ENCODE measurements at regions not wholly inside any gene's neighbourhood (a gene's known extent, or its start where the extent isn't known, plus 50 kb on each side); places are given as distances from the start of the nearest gene placed in this dataset.

GRCh38 chr21:23039846-23040245, 2041.6 kb downstream of the NCAM2 start:
- no peak for DNase-seq (ENCODE audit: extremely low spot score)
- CTCF ChIA-PET: interaction anchor here (1.4 kb wide), 1 partner anchor 29 kb away, joined by 3 read pairs; no protein-coding TSS in a partner anchor
- POLR2A ChIA-PET: no interaction called here
- TF ChIP-seq, protein P1, sequence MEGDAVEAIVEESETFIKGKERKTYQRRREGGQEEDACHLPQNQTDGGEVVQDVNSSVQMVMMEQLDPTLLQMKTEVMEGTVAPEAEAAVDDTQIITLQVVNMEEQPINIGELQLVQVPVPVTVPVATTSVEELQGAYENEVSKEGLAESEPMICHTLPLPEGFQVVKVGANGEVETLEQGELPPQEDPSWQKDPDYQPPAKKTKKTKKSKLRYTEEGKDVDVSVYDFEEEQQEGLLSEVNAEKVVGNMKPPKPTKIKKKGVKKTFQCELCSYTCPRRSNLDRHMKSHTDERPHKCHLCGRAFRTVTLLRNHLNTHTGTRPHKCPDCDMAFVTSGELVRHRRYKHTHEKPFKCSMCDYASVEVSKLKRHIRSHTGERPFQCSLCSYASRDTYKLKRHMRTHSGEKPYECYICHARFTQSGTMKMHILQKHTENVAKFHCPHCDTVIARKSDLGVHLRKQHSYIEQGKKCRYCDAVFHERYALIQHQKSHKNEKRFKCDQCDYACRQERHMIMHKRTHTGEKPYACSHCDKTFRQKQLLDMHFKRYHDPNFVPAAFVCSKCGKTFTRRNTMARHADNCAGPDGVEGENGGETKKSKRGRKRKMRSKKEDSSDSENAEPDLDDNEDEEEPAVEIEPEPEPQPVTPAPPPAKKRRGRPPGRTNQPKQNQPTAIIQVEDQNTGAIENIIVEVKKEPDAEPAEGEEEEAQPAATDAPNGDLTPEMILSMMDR (IDR thresholded peaks at IDR 0.05; ENCODE audit: control extremely low read depth, extremely low read depth, low read depth, missing control alignments): no peak

DNA sequence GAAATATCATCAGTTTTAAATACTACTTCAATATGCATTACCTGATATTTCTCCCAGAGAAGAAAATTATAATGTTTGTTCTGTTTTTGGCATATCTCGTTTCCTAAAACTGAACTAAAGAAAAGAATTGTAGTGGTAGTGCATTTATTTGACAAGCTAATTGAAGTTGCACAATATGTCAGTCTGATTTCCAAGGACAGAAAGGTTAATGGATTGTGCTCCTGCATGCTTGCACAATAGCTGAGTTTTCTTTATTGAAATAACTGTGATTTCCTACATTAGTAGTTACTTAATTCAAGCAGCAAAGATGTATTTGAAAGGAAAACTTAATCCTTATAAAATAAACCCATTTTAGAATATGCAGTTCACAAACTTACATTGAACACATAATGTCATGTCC, 2047.7 kb downstream of the NCAM2 start:
- ChIA-PET CTCF (no interaction called here), POLR2A (no interaction called here)
- TF ChIP-seq, protein P1 (IDR thresholded peaks at IDR 0.05; ENCODE audit: control extremely low read depth, extremely low read depth, low read depth, missing control alignments): no peak
- no peak for DNase-seq (ENCODE audit: extremely low spot score)

- TF ChIP-seq, protein P1 (IDR thresholded peaks at IDR 0.05; ENCODE audit: control extremely low read depth, extremely low read depth, low read depth, missing control alignments): no peak
- ChIA-PET CTCF (no interaction called here), POLR2A (no interaction called here)
- DNase-seq (ENCODE audit: extremely low spot score): no peak
These were observed 2069.5 kb downstream of the NCAM2 start for GRCh38 chr21:23067672-23068071.

DNA sequence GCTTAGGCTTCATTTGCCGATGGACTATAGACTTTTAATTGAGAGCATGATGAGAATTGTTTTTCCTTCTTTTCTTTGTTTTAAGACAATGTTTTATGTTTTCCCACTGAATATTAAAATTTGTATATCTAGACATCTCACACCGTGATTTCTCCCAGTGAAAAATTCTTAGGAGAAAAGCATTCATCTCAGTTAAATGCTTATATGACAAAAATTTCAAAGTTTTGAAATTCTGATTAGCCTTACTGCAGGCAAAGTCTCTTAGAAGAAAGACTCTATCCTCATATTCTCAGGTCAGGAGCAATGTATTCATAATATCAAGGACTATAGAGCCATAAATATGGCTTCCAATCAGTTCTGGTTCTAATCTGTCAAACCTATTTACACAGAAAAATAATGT, 2085.0 kb downstream of the NCAM2 start:
- TF ChIP-seq, protein P1 (IDR thresholded peaks at IDR 0.05; ENCODE audit: control extremely low read depth, extremely low read depth, low read depth, missing control alignments): no peak
- ChIA-PET CTCF (no interaction called here), POLR2A (no interaction called here)
- no peak for DNase-seq (ENCODE audit: extremely low spot score)

DNA sequence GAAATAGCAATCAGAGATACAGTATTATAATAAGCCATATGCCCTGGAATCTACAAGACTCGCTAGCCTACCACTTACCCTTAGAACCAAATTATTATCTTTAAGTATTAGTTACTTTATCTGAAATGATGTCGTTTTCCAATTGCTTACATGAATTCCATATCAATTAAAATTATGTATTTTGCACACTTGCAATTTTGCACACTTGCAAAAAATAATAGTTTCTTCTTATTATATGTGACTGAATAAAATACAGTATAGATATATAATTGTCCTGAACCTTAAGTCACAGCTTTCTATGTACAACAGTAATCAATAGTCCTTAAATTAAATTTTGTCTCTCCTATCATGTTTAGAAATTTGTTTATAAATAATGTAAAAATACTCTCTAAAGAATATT, 2095.1 kb downstream of the NCAM2 start:
- ChIA-PET POLR2A (no interaction called here), CTCF (no interaction called here)
- no peak for DNase-seq (ENCODE audit: extremely low spot score)
- TF ChIP-seq, protein P1 (IDR thresholded peaks at IDR 0.05; ENCODE audit: control extremely low read depth, extremely low read depth, low read depth, missing control alignments): no peak

DNA sequence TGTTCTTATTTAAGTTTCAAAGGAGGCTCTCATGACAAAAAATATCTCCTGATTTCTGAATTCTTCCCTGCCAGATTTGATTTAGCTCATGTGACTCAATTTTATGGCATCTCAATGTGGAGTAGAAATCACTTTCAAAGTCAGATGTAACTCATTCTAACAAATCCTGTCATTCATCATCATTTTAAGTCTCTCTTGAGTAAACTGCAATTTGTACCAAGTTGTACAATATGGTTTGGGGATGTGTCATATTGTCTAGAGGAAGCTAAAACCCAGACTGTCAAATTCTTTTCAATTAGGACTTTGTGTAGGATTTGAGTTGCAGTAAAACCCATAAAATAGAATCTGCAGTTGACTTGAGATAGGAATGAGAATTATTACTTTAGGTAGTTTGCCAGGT, 2101.0 kb downstream of the NCAM2 start:
- no peak for DNase-seq (ENCODE audit: extremely low spot score)
- TF ChIP-seq, protein P1 (IDR thresholded peaks at IDR 0.05; ENCODE audit: control extremely low read depth, extremely low read depth, low read depth, missing control alignments): no peak
- POLR2A ChIA-PET: no interaction called here
- CTCF ChIA-PET: no interaction called here

GRCh38 chr21:23101111-23101510, 2102.9 kb downstream of the NCAM2 start:
- DNase-seq (ENCODE audit: extremely low spot score): no peak
- CTCF ChIA-PET: interaction anchor here (1.0 kb wide), 1 partner anchor 12 kb away, joined by 3 read pairs; no protein-coding TSS in a partner anchor
- POLR2A ChIA-PET: no interaction called here
- TF ChIP-seq, protein P1 (IDR thresholded peaks at IDR 0.05; ENCODE audit: control extremely low read depth, extremely low read depth, low read depth, missing control alignments): no peak
